Endothelial cell of umbilical vein (primary cell): ENCODE measurements at regions not wholly inside any gene's neighbourhood (a gene's known extent, or its start where the extent isn't known, plus 50 kb on each side); places are given as distances from the start of the nearest gene placed in this dataset.

ENCODE experiments used
- BruUV-seq: library from RNA; stranded (reverse); fragments of 400-500 nt; replicated peaks from 2 replicates; lab custom pipeline; 2021; lab: Mats Ljungman, UMichigan
- CTCF ChIA-PET: fragments of 300-600, 350-600 bp; sonication (Branson Sonifier 250); formaldehyde crosslinking; loops from one replicate; lab custom pipeline; 2021; ENCODE audit warnings: antibody characterized with exemption, inconsistent platforms; lab: Charles Lee
- POLR2A ChIA-PET: fragments of 300-600, 350-600 bp; sonication (Branson Sonifier 250); formaldehyde crosslinking; loops from one replicate; lab custom pipeline; 2021; ENCODE audit warnings: antibody characterized with exemption, inconsistent platforms; lab: Charles Lee
- DNase-seq: peaks from one replicate; pipeline ENCODE4 v3.0.0-alpha.2; 2011; ENCODE audit warnings: low read depth, low spot score
- FAIRE-seq: peaks from 2 replicates; lab custom pipeline; 2011; peaks lifted over from hg19 to GRCh38; lab: Jason Lieb, UNC
- H2AFZ ChIP-seq: 2 replicates; pipeline ENCODE4 v1.6.0; 2012; ENCODE audit warnings: low read depth, low read length, control low read depth, inconsistent platforms
- H3K27ac ChIP-seq: 2 replicates; pipeline ENCODE4 v1.5.1; 2011; ENCODE audit warnings: low read depth, mild to moderate bottlenecking, control low read depth, low read length, moderate library complexity; ENCODE audit not compliant: insufficient read depth
- H3K27me3 ChIP-seq, 2 experiments: 2 replicates each; pipeline versions ENCODE4 v1.6.0 to v1.6.1; 2011; ENCODE audit warnings: low read length in 2 of 2, mixed read lengths in 1 of 2; ENCODE audit not compliant: control insufficient read depth in 2 of 2, insufficient read depth in 2 of 2
- H3K36me3 ChIP-seq, 2 experiments: 2 replicates in 1 of 2; 3 replicates in 1 of 2; pipeline ENCODE4 v1.5.1; 2011; ENCODE audit warnings: low read length in 2 of 2, mild to moderate bottlenecking in 1 of 2, moderate library complexity in 1 of 2; ENCODE audit not compliant: control insufficient read depth in 2 of 2, insufficient read depth in 2 of 2; ENCODE audit errors: extremely low read depth in 1 of 2
- H3K4me1 ChIP-seq: 3 replicates; pipeline ENCODE4 v1.5.1; 2011; ENCODE audit warnings: mild to moderate bottlenecking, low read length; ENCODE audit not compliant: control insufficient read depth, insufficient read depth; ENCODE audit errors: extremely low read depth
- H3K4me2 ChIP-seq: 2 replicates; pipeline ENCODE4 v1.6.1; 2011; ENCODE audit warnings: low read length, control low read depth, mixed read lengths; ENCODE audit not compliant: insufficient read depth
- H3K4me3 ChIP-seq, 3 experiments: fragments of 200-600 bp in 1 of 3; sonication (generic), shearing (Covaris generic) in 1 of 3; replicated peaks in 1 of 3; 2 replicates each; pipeline ENCODE4 v1.5.1; 2011 to 2016; ENCODE audit warnings: control low read depth in 3 of 3, low read length in 3 of 3, mild to moderate bottlenecking in 2 of 3, inconsistent platforms in 1 of 3, low read depth in 1 of 3, moderate library complexity in 1 of 3; ENCODE audit not compliant: insufficient read depth in 1 of 3
- H3K79me2 ChIP-seq: 2 replicates; pipeline ENCODE4 v1.6.0; 2012; ENCODE audit warnings: low read length, inconsistent platforms; ENCODE audit not compliant: control insufficient read depth, insufficient read depth
- H3K9ac ChIP-seq: replicated peaks from 2 replicates; pipeline ENCODE3; 2011; ENCODE audit warnings: low read length, control low read depth; ENCODE audit not compliant: insufficient read depth; ENCODE audit errors: extremely low read depth
- H3K9me1 ChIP-seq: replicated peaks from 3 replicates; pipeline ENCODE4 v1.6.0; 2011; ENCODE audit warnings: mild to moderate bottlenecking, low read length; ENCODE audit not compliant: control insufficient read depth, insufficient read depth; ENCODE audit errors: extremely low read depth
- H3K9me3 ChIP-seq: replicated peaks from 2 replicates; pipeline ENCODE4 v1.5.1; 2012; ENCODE audit warnings: low read length, inconsistent platforms; ENCODE audit not compliant: control insufficient read depth, insufficient read depth
- H4K20me1 ChIP-seq: replicated peaks from 2 replicates; pipeline ENCODE3; 2011; ENCODE audit warnings: mild to moderate bottlenecking, low read length; ENCODE audit not compliant: control insufficient read depth, insufficient read depth; ENCODE audit errors: extremely low read depth
- EZH2 ChIP-seq: IDR thresholded peaks from 2 replicates; pipeline ENCODE4 v1.6.1; 2012; ENCODE audit warnings: borderline replicate concordance, low read depth, mild to moderate bottlenecking, moderate library complexity, low read length, inconsistent platforms; ENCODE audit not compliant: severe bottlenecking
- FOS ChIP-seq: IDR thresholded peaks from 2 replicates; pipeline ENCODE4 v1.6.1; 2011; ENCODE audit warnings: mild to moderate bottlenecking, low read length, moderate library complexity, borderline replicate concordance; ENCODE audit not compliant: insufficient read depth
- GATA2 ChIP-seq: IDR thresholded peaks from 2 replicates; pipeline ENCODE4 v1.7.0; 2011; ENCODE audit warnings: low read depth, mild to moderate bottlenecking, moderate library complexity, mixed read lengths, low read length; ENCODE audit not compliant: insufficient read length, insufficient read depth
- JUN ChIP-seq: IDR thresholded peaks from 2 replicates; pipeline ENCODE4 v1.6.1; 2011; ENCODE audit warnings: borderline replicate concordance, low read depth; ENCODE audit not compliant: insufficient read length, insufficient read depth
- MYC ChIP-seq: IDR thresholded peaks from one replicate; pipeline ENCODE4 v1.6.1; 2011; ENCODE audit warnings: mild to moderate bottlenecking, low read depth, low read length
- POLR2A ChIP-seq: IDR thresholded peaks from 2 replicates; pipeline ENCODE4 v1.6.1; 2012; ENCODE audit warnings: low read depth, mild to moderate bottlenecking, control low read depth, low read length
- POLR2AphosphoS5 ChIP-seq: IDR thresholded peaks from 2 replicates; pipeline ENCODE4 v1.6.1; 2012; ENCODE audit warnings: low read depth, mild to moderate bottlenecking, control low read depth, low read length, moderate library complexity; ENCODE audit not compliant: insufficient read depth
- dilution Hi-C: fragments of 300-500 bp; cut with MboI; formaldehyde crosslinking; loops from one replicate; pipeline ENCODE4 v1.15.0; 2019; ENCODE audit warnings: low sequenced_read_pairs; ENCODE audit not compliant: extremely low pct_ligation_motif_present
- intact Hi-C: fragments of 100-400 bp; cut with micrococcal nuclease; formaldehyde crosslinking; loops from one replicate; pipeline ENCODE4 v1.10.0; 2022
- TF ChIP-seq, protein P1 (sequence below): IDR thresholded peaks from 2 replicates; pipeline ENCODE4 v1.6.1; 2011; ENCODE audit not compliant: insufficient read depth, insufficient read length
- TF ChIP-seq, protein P2 (sequence below), 2 donors: IDR thresholded peaks; 1 replicate in 1 of 2; 2 replicates in 1 of 2; pipeline ENCODE4 v1.5.1; 2011; ENCODE audit warnings: low read length in 2 of 2, mild to moderate bottlenecking in 2 of 2, moderate library complexity in 2 of 2, control low read depth in 1 of 2, inconsistent platforms in 1 of 2, low read depth in 1 of 2; ENCODE audit not compliant: insufficient read depth in 1 of 2; ENCODE audit errors: extremely low read depth in 1 of 2

DNA sequence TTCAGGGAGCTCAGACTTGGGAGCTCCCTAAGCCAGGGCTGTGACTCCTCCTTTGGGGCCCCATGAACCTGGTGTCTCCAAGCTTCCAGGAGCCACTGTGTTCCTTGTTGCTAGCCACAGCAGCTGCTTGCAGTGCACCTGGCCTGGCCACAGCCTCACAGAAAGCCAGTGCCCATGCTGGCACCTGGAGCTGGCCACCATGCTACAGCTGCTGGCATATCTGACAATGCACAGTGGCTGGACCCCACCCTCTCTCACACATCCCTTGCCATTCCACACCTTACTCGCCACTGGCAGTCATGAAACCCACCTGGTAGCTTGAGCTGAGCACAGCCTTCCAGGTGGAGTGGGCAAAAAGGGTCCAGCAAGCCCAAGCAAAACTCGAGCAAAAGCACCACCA, 441.7 kb downstream of the ARAP2 start:
- BruUV-seq, result no TSS peak
- H4K20me1 ChIP-seq, result no peaks in the 10 kb centered on the region
- no peak overlapping the region for H3K4me2 ChIP-seq
- FAIRE-seq (no peak), DNase-seq (no peak)
- no peak overlapping the region for H3K27ac ChIP-seq
- H2AFZ ChIP-seq, result no peak overlapping the region
- H3K9me3 ChIP-seq, result peaks cover 7% of the 10 kb centered on the region
- intact Hi-C loops, result no loop called here
- no peaks in the 10 kb centered on the region for H3K4me1 ChIP-seq
- no peak overlapping the region for H3K4me3 ChIP-seq
- H3K9ac ChIP-seq, result no peak overlapping the region
- POLR2A ChIA-PET, result no interaction called here
- no peaks in the 10 kb centered on the region for H3K9me1 ChIP-seq
- no peaks in the 10 kb centered on the region for H3K27me3 ChIP-seq
- no peak for TF ChIP-seq POLR2AphosphoS5
- no peak for TF ChIP-seq JUN
- TF ChIP-seq, protein P1, sequence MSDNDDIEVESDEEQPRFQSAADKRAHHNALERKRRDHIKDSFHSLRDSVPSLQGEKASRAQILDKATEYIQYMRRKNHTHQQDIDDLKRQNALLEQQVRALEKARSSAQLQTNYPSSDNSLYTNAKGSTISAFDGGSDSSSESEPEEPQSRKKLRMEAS, result no peak
- TF ChIP-seq EZH2, result no peak
- TF ChIP-seq, protein P2, sequence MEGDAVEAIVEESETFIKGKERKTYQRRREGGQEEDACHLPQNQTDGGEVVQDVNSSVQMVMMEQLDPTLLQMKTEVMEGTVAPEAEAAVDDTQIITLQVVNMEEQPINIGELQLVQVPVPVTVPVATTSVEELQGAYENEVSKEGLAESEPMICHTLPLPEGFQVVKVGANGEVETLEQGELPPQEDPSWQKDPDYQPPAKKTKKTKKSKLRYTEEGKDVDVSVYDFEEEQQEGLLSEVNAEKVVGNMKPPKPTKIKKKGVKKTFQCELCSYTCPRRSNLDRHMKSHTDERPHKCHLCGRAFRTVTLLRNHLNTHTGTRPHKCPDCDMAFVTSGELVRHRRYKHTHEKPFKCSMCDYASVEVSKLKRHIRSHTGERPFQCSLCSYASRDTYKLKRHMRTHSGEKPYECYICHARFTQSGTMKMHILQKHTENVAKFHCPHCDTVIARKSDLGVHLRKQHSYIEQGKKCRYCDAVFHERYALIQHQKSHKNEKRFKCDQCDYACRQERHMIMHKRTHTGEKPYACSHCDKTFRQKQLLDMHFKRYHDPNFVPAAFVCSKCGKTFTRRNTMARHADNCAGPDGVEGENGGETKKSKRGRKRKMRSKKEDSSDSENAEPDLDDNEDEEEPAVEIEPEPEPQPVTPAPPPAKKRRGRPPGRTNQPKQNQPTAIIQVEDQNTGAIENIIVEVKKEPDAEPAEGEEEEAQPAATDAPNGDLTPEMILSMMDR (IDR thresholded peaks at IDR 0.05; ENCODE audit: extremely low read depth in 1 of 2, insufficient read depth in 1 of 2, low read depth in 1 of 2, low read length in 2 of 2), result no peak
- TF ChIP-seq FOS, result no peak
- TF ChIP-seq POLR2A, result no peak
- no peak for TF ChIP-seq MYC
- TF ChIP-seq GATA2, result no peak
- H3K79me2 ChIP-seq, result no peaks in the 10 kb centered on the region
- dilution Hi-C loops, result no loop called here
- CTCF ChIA-PET, result no interaction called here
- H3K36me3 ChIP-seq, result no peaks in the 10 kb centered on the region
